Trophoblast cell (in vitro differentiated cells and primary cell): ENCODE measurements at regions not wholly inside any gene's neighbourhood (a gene's known extent, or its start where the extent isn't known, plus 50 kb on each side); places are given as distances from the start of the nearest gene placed in this dataset.

Experiments used
- DNase-seq, 2 donors: peaks; one replicate each; pipeline ENCODE4 v3.0.0-alpha.2; 2016
- H2AFZ ChIP-seq: 2 replicates; pipeline ENCODE4 v1.6.1; 2013; ENCODE audit warnings: low read length, moderate library complexity, mild to moderate bottlenecking; ENCODE audit not compliant: insufficient read depth, poor library complexity
- H2AK5ac ChIP-seq: 2 replicates; pipeline ENCODE4 v1.6.1; 2013; ENCODE audit warnings: mild to moderate bottlenecking, low read length
- H2BK120ac ChIP-seq: 2 replicates; pipeline ENCODE4 v1.6.1; 2013; ENCODE audit warnings: low read length, mild to moderate bottlenecking, moderate library complexity; ENCODE audit not compliant: insufficient read depth, poor library complexity
- H2BK12ac ChIP-seq: 2 replicates; pipeline ENCODE4 v1.6.1; 2013; ENCODE audit warnings: mild to moderate bottlenecking, low read length, moderate library complexity
- H2BK5ac ChIP-seq: 2 replicates; pipeline ENCODE4 v1.6.1; 2013; ENCODE audit warnings: low read length, low read depth, moderate library complexity, mild to moderate bottlenecking; ENCODE audit not compliant: poor library complexity
- H3K14ac ChIP-seq: 2 replicates; pipeline ENCODE4 v1.6.1; 2013; ENCODE audit warnings: mild to moderate bottlenecking, low read length
- H3K18ac ChIP-seq: 2 replicates; pipeline ENCODE4 v1.6.1; 2013; ENCODE audit warnings: mild to moderate bottlenecking, low read length
- H3K23ac ChIP-seq: 2 replicates; pipeline ENCODE4 v1.6.1; 2013; ENCODE audit warnings: low read length
- H3K27ac ChIP-seq: 2 replicates; pipeline ENCODE4 v1.5.1; 2013; ENCODE audit warnings: low read depth, mild to moderate bottlenecking, inconsistent platforms, low read length, moderate library complexity
- H3K27me3 ChIP-seq: 2 replicates; pipeline ENCODE4 v1.6.1; 2013; ENCODE audit warnings: inconsistent platforms, mild to moderate bottlenecking, low read length, moderate library complexity; ENCODE audit not compliant: insufficient read depth
- H3K36me3 ChIP-seq, 2 experiments: 1 replicate in 1 of 2; 2 replicates in 1 of 2; pipeline ENCODE4 v1.6.1; 2013; ENCODE audit warnings: low read length in 2 of 2, mild to moderate bottlenecking in 2 of 2, moderate library complexity in 1 of 2; ENCODE audit not compliant: insufficient read depth in 2 of 2, control insufficient read depth in 1 of 2
- H3K4ac ChIP-seq: 2 replicates; pipeline ENCODE4 v1.6.1; 2013; ENCODE audit warnings: low read depth, mild to moderate bottlenecking, low read length, moderate library complexity
- H3K4me1 ChIP-seq, 2 experiments: 1 replicate in 1 of 2; 2 replicates in 1 of 2; pipeline ENCODE4 v1.6.1; 2013; ENCODE audit warnings: low read length in 2 of 2, mild to moderate bottlenecking in 2 of 2, moderate library complexity in 1 of 2; ENCODE audit not compliant: insufficient read depth in 2 of 2, control insufficient read depth in 1 of 2
- H3K4me2 ChIP-seq: 2 replicates; pipeline ENCODE4 v1.6.1; 2013; ENCODE audit warnings: inconsistent platforms, mild to moderate bottlenecking, low read length, moderate library complexity
- H3K4me3 ChIP-seq: 2 replicates; pipeline ENCODE4 v1.5.1; 2013; ENCODE audit warnings: mild to moderate bottlenecking, low read depth, low read length, inconsistent platforms
- H3K79me1 ChIP-seq: one replicate; pipeline ENCODE4 v1.6.1; 2013; ENCODE audit warnings: low read length
- H3K79me2 ChIP-seq: 2 replicates; pipeline ENCODE4 v1.6.1; 2013; ENCODE audit warnings: low read length, mild to moderate bottlenecking; ENCODE audit not compliant: control insufficient read depth, insufficient read depth, poor library complexity
- H3K9ac ChIP-seq: 2 replicates; pipeline ENCODE4 v1.6.1; 2013; ENCODE audit warnings: mild to moderate bottlenecking, low read length
- H3K9me3 ChIP-seq: 2 replicates; pipeline ENCODE4 v1.6.1; 2013; ENCODE audit warnings: low read depth, mild to moderate bottlenecking, control low read depth, inconsistent platforms, low read length; ENCODE audit not compliant: insufficient read depth
- H4K12ac ChIP-seq: 2 replicates; pipeline ENCODE4 v1.6.1; 2013; ENCODE audit warnings: low read depth, mild to moderate bottlenecking, low read length, moderate library complexity
- H4K8ac ChIP-seq: 2 replicates; pipeline ENCODE4 v1.6.1; 2013; ENCODE audit warnings: low read depth, mild to moderate bottlenecking, low read length, moderate library complexity
- H4K91ac ChIP-seq: one replicate; pipeline ENCODE4 v1.6.1; 2013; ENCODE audit warnings: low read depth, mild to moderate bottlenecking, low read length, moderate library complexity
- WGBS: extraction: QIAGEN DNeasy Blood & Tissue Kit; methylation state at CpG from one replicate; pipeline ENCODE4 v1.1.7; 2013; ENCODE audit warnings: missing lambda C conversion rate; ENCODE audit not compliant: insufficient read length, insufficient coverage; ENCODE audit errors: extremely low coverage; 5-methylcytosine and 5-hydroxymethylcytosine counted together

- Histone ChIP-seq H3K4me3 (no peak overlapping the region), H3K79me2 (no peaks in the 10 kb centered on the region), H2BK5ac (no peak overlapping the region), H3K18ac (no peak overlapping the region), H3K9ac (no peak overlapping the region), H3K23ac (no peak overlapping the region), H4K91ac (no peak overlapping the region), H3K4me2 (no peak overlapping the region), H3K4ac (no peak overlapping the region), H2AK5ac (no peak overlapping the region), H3K27me3 (no peaks in the 10 kb centered on the region), H2BK120ac (no peak overlapping the region), H2AFZ (no peak overlapping the region), H3K27ac (no peak overlapping the region), H4K8ac (no peak overlapping the region), H3K4me1 (no peaks in the 10 kb centered on the region), H3K9me3 (no peaks in the 10 kb centered on the region), H3K36me3 (no peaks in the 10 kb centered on the region), H4K12ac (no peak overlapping the region), H3K14ac (no peak overlapping the region), H2BK12ac (no peak overlapping the region), H3K79me1 (no peaks in the 10 kb centered on the region)
- DNase-seq: no peak
- no CpG with 5 or more reads among the region's 5 CpGs for WGBS
These were observed 415.9 kb upstream of the ERCC4 start for GRCh38 chr16:13503960-13504635.

- DNase-seq: no peak
- no peaks in the 10 kb centered on the region for H3K27me3 ChIP-seq
- no CpG with 5 or more reads among the region's 5 CpGs for WGBS
- H3K9ac ChIP-seq: no peak overlapping the region
- H3K23ac ChIP-seq: no peak overlapping the region
- H3K4me1 ChIP-seq: no peaks in the 10 kb centered on the region
- H3K18ac ChIP-seq: no peak overlapping the region
- H4K91ac ChIP-seq: no peak overlapping the region
- no peak overlapping the region for H3K4ac ChIP-seq
- no peak overlapping the region for H4K8ac ChIP-seq
- H3K4me2 ChIP-seq: no peak overlapping the region
- no peak overlapping the region for H2AFZ ChIP-seq
- H3K36me3 ChIP-seq: no peaks in the 10 kb centered on the region
- no peaks in the 10 kb centered on the region for H3K79me1 ChIP-seq
- H2BK5ac ChIP-seq: no peak overlapping the region
- H3K79me2 ChIP-seq: no peaks in the 10 kb centered on the region
- no peak overlapping the region for H2AK5ac ChIP-seq
- H3K27ac ChIP-seq: no peak overlapping the region
- no peak overlapping the region for H2BK12ac ChIP-seq
- H3K4me3 ChIP-seq: no peak overlapping the region
- H4K12ac ChIP-seq: no peak overlapping the region
- H3K14ac ChIP-seq: no peak overlapping the region
- H2BK120ac ChIP-seq: no peak overlapping the region
- no peaks in the 10 kb centered on the region for H3K9me3 ChIP-seq
These were observed 412.4 kb upstream of the ERCC4 start for GRCh38 chr16:13507530-13507929.

- Histone ChIP-seq H3K27me3 (no peaks in the 10 kb centered on the region), H4K12ac (no peak overlapping the region), H3K79me2 (no peaks in the 10 kb centered on the region), H3K27ac (no peak overlapping the region), H2BK5ac (no peak overlapping the region), H2BK120ac (no peak overlapping the region), H3K4me2 (no peak overlapping the region), H3K4me1 (no peaks in the 10 kb centered on the region), H3K23ac (no peak overlapping the region), H3K18ac (no peak overlapping the region), H3K9me3 (no peaks in the 10 kb centered on the region), H3K4me3 (no peak overlapping the region), H3K9ac (no peak overlapping the region), H3K14ac (no peak overlapping the region), H2BK12ac (no peak overlapping the region), H3K36me3 (no peaks in the 10 kb centered on the region), H2AK5ac (no peak overlapping the region), H2AFZ (no peak overlapping the region), H4K8ac (no peak overlapping the region), H4K91ac (no peak overlapping the region), H3K79me1 (no peaks in the 10 kb centered on the region), H3K4ac (no peak overlapping the region)
- no peak for DNase-seq
- WGBS: no CpG with 5 or more reads among the region's 5 CpGs
These were observed 409.4 kb upstream of the ERCC4 start for GRCh38 chr16:13510425-13511151.

- Histone ChIP-seq H4K12ac (no peak overlapping the region), H3K23ac (no peak overlapping the region), H3K4me2 (no peak overlapping the region), H3K27ac (no peak overlapping the region), H3K36me3 (no peaks in the 10 kb centered on the region), H2AFZ (no peak overlapping the region), H3K9me3 (peaks cover 2% of the 10 kb centered on the region), H3K14ac (no peak overlapping the region), H3K27me3 (no peaks in the 10 kb centered on the region), H2BK120ac (no peak overlapping the region), H2BK5ac (no peak overlapping the region), H3K4ac (no peak overlapping the region), H3K79me2 (no peaks in the 10 kb centered on the region), H3K4me3 (no peak overlapping the region), H4K91ac (no peak overlapping the region), H4K8ac (no peak overlapping the region), H2BK12ac (no peak overlapping the region), H3K79me1 (no peaks in the 10 kb centered on the region), H3K9ac (no peak overlapping the region), H3K4me1 (no peaks in the 10 kb centered on the region), H2AK5ac (no peak overlapping the region), H3K18ac (no peak overlapping the region)
- WGBS: no CpG with 5 or more reads among the region's 3 CpGs
- no peak for DNase-seq
These were observed 402.1 kb upstream of the ERCC4 start for GRCh38 chr16:13517841-13518240.
